Aorta (tissue), 5 donors: ENCODE measurements at regions not wholly inside any gene's neighbourhood (a gene's known extent, or its start where the extent isn't known, plus 50 kb on each side); places are given as distances from the start of the nearest gene placed in this dataset.

Experiments
- ATAC-seq: fragments of 200-7000 bp; cut with Tn5 transposase; one replicate; pipeline ENCODE4 v1.9.1; 2022; ENCODE audit warnings: moderate library complexity; ENCODE audit not compliant: low FRiP score
- DNase-seq, 2 donors: peaks; one replicate each; pipeline ENCODE4 v3.0.0-alpha.2; 2020
- H3K27ac ChIP-seq, 2 donors: one replicate each; pipeline ENCODE4 v1.5.1; 2013; ENCODE audit warnings: low read length in 2 of 2, mild to moderate bottlenecking in 2 of 2, moderate library complexity in 2 of 2, control low read depth in 1 of 2, inconsistent platforms in 1 of 2, low read depth in 1 of 2
- H3K27me3 ChIP-seq, 2 donors: one replicate each; pipeline ENCODE4 v1.6.1; 2013; ENCODE audit warnings: control low read depth in 1 of 2, low read length in 1 of 2, mild to moderate bottlenecking in 1 of 2, moderate library complexity in 1 of 2; ENCODE audit not compliant: insufficient read depth in 2 of 2, control insufficient read depth in 1 of 2
- H3K36me3 ChIP-seq, 2 donors: one replicate each; pipeline ENCODE4 v1.6.1; 2013; ENCODE audit warnings: control low read depth in 1 of 2, low read length in 1 of 2, mild to moderate bottlenecking in 1 of 2; ENCODE audit not compliant: insufficient read depth in 2 of 2, control insufficient read depth in 1 of 2
- H3K4me1 ChIP-seq, 2 donors: one replicate each; pipeline ENCODE4 v1.6.1; 2013; ENCODE audit warnings: low read length in 2 of 2, control low read depth in 1 of 2, mild to moderate bottlenecking in 1 of 2, moderate library complexity in 1 of 2; ENCODE audit not compliant: insufficient read depth in 2 of 2, control insufficient read depth in 1 of 2
- H3K4me3 ChIP-seq, 2 donors: one replicate each; pipeline ENCODE4 v1.5.1; 2013; ENCODE audit warnings: low read length in 2 of 2, control low read depth in 1 of 2, mild to moderate bottlenecking in 1 of 2
- H3K9me3 ChIP-seq: one replicate; pipeline ENCODE4 v1.6.1; 2013; ENCODE audit warnings: mild to moderate bottlenecking, low read length; ENCODE audit not compliant: control insufficient read depth
- WGBS, 2 donors: extraction: QIAGEN DNeasy Blood & Tissue Kit; methylation state at CpG; one replicate each; pipeline ENCODE4 v1.1.7; 2013; 5-methylcytosine and 5-hydroxymethylcytosine counted together
- intact Hi-C, 2 donors: fragments of 100-400 bp; cut with DNase I; formaldehyde crosslinking; loops; one replicate each; pipeline versions ENCODE4 v1.14.2 to v1.15.0; 2022
- donor health status: healthy with polysubstance abuse.
- donor health status: Bipolar disorder and iron deficiency.
- donor health status: DM: no; HTN: no; CAD: no.
- donor health status: DM: no; HTN: no; CAD: no.
- donor health status: DM: yes; HTN: yes; CAD: no.

DNA sequence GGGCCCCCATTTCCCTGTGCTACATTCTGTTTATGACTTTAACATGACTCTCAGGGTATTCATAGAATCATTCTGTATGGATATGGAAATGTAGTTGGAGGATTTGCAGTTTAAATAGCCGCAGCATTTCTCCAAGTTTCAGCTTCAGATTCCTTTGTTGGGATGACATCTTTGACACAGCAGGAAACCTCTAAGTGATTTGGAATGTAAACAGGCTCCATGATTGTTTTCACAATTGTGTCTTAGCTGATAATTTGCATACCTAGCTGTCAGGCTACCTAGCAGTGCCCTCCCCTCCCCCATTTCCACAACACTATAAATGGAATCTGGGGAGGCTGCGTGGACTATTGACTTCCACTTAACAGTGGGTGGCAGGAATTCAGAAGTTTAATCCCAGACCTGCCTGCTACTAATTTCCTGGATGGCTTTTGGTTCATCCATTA is 290.2 kb downstream of the HLX start:
- no peaks in the 10 kb centered on the region for H3K9me3 ChIP-seq
- DNase-seq (no peak), ATAC-seq (no peak)
- H3K4me3 ChIP-seq: no peak overlapping the region
- H3K27ac ChIP-seq: no peak overlapping the region
- no peaks in the 10 kb centered on the region for H3K4me1 ChIP-seq
- H3K36me3 ChIP-seq: no peaks in the 10 kb centered on the region
- 69 to 83% methylated on average over 2 of the region's 2 CpGs for WGBS, 2 donors
- no peaks in the 10 kb centered on the region for H3K27me3 ChIP-seq
- intact Hi-C loops: no loop called here

DNA sequence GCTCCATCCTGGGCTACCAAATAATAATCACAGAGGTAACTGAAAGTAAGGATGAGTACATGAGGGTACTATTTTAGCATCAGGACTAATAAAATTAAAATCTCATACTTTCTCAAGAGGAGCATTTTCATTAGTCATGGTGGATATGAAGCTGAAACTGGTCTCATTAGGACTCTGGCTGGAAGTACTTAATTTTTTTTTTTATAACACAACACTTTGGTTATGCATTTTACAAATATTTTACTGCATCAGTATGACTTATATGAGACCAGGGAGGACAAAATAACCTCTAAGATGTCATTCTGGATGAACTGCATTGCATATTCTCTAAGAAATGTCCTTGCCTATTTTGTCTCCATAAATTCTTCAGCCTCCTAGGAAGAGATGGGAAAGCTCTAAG is 290.9 kb downstream of the HLX start:
- Histone ChIP-seq H3K4me3 (no peak overlapping the region), H3K4me1 (no peaks in the 10 kb centered on the region), H3K27me3 (no peaks in the 10 kb centered on the region), H3K27ac (no peak overlapping the region), H3K9me3 (no peaks in the 10 kb centered on the region), H3K36me3 (no peaks in the 10 kb centered on the region)
- intact Hi-C loops: no loop called here
- DNase-seq: no peak
- no peak for ATAC-seq

DNA sequence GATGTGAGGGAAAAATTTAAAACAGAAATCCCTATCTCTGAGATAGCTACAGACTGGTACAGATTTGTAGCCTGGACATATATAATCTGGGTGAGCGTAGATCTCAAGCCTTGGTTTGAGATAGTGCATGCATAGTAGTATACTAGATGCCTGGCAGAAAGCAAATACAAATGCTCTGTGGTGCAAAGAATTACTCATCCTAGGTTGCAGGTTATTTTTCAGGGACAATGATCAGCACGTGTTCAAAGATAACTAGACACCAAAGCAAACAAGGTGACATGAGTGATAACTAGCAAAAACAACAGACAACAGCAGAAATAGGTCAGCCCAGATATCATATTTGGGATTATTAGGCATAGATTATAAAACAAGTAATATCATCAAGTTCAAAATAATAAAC is 292.5 kb downstream of the HLX start:
- WGBS, 2 donors: 83 to 87% methylated on average over 2 of the region's 2 CpGs
- H3K27me3 ChIP-seq: no peaks in the 10 kb centered on the region
- H3K9me3 ChIP-seq: no peaks in the 10 kb centered on the region
- no peaks in the 10 kb centered on the region for H3K36me3 ChIP-seq
- intact Hi-C loops: no loop called here
- no peak overlapping the region for H3K4me3 ChIP-seq
- no peak overlapping the region for H3K27ac ChIP-seq
- H3K4me1 ChIP-seq: no peaks in the 10 kb centered on the region
- ATAC-seq (no peak), DNase-seq (no peak)

DNA sequence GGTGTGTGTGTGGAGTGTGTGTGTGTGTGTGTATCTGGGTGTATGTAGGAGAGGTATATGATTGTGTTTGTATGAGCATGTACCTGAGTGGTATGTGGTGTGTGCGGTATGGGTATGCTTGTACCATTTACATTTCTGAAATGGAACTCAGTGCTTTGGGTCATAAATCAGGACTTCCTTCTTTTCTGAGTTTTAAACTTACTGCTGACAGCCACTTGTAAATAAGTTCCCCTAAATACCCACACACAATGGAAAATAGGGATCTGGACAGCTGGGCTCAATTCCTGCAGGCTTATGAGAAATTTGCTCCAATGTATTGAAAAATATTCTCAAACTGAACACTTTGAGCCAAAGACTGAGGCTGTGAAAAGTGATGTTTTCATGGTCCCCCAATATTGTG is 293.6 kb downstream of the HLX start:
- Histone ChIP-seq H3K36me3 (no peaks in the 10 kb centered on the region), H3K9me3 (no peaks in the 10 kb centered on the region), H3K4me1 (no peaks in the 10 kb centered on the region), H3K4me3 (no peak overlapping the region), H3K27ac (no peak overlapping the region), H3K27me3 (no peaks in the 10 kb centered on the region)
- DNase-seq: no peak
- intact Hi-C loops: no loop called here
- no peak for ATAC-seq
- WGBS, 2 donors: 89 to 96% methylated on average over 1 of the region's 1 CpG

DNA sequence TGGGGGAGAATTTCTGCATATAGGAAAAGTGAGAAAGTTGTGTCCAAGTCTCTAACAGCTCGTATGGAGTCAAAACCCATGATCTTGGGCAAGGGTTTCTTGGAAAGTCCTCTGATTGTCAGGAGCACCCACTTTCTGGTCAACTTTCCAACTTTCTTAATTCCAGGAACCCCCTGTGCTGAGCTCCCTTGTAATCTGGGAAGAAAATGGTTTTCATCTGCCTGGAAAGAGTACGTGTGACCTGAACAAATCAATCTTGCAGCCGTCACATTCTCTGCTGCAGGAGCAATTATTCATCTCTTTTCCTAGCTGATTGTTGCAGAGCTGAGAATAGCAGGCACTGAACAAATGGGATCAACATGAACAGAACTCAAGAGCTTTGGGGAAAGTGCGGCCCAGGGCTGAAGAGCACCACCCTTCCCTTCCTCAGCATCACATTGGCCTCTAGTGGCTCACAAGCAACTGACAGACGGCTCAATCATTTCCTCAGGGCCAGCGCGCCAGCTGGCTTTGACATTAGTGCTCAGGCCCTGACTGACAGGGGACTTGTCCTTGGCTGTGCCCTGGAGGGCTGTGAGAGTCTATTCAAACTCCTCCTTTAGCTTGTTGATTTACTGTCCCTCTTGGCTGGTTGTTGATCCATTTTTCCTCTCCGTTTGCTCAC is 295.2 kb downstream of the HLX start:
- H3K9me3 ChIP-seq: no peaks in the 10 kb centered on the region
- intact Hi-C loops: no loop called here
- H3K27me3 ChIP-seq: no peaks in the 10 kb centered on the region
- ATAC-seq: no peak
- H3K4me3 ChIP-seq: no peak overlapping the region
- H3K36me3 ChIP-seq: no peaks in the 10 kb centered on the region
- WGBS, 2 donors: 41 to 51% methylated on average over 8 of the region's 8 CpGs
- H3K4me1 ChIP-seq: no peaks in the 10 kb centered on the region
- DNase-seq: peak in 1 of 2 donors; percentile 54
- H3K27ac ChIP-seq: no peak overlapping the region

DNA sequence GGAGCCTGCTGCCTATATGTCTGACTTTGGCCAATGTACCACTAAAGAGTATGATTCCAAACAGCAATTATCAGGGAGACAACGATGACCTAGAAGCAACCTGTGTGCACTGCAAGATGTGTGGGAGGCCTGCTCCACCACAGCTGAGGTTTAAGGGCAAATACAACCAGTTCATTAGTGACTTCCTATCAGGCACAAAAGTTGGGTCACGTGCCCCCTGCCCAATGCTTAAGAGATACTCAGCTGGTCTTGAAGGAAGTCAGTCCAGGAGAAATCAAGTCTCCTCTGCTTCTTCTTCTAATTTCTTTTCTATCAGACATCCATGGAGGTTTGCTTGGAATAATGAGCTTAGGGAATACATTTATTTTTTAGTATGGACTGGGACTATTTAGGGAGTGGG is 296.0 kb downstream of the HLX start:
- ATAC-seq (no peak), DNase-seq (no peak)
- no peaks in the 10 kb centered on the region for H3K27me3 ChIP-seq
- H3K4me3 ChIP-seq: no peak overlapping the region
- no peaks in the 10 kb centered on the region for H3K9me3 ChIP-seq
- intact Hi-C loops: no loop called here
- no peaks in the 10 kb centered on the region for H3K4me1 ChIP-seq
- WGBS, 2 donors: 92% methylated on average over 2 of the region's 2 CpGs
- no peaks in the 10 kb centered on the region for H3K36me3 ChIP-seq
- no peak overlapping the region for H3K27ac ChIP-seq

DNA sequence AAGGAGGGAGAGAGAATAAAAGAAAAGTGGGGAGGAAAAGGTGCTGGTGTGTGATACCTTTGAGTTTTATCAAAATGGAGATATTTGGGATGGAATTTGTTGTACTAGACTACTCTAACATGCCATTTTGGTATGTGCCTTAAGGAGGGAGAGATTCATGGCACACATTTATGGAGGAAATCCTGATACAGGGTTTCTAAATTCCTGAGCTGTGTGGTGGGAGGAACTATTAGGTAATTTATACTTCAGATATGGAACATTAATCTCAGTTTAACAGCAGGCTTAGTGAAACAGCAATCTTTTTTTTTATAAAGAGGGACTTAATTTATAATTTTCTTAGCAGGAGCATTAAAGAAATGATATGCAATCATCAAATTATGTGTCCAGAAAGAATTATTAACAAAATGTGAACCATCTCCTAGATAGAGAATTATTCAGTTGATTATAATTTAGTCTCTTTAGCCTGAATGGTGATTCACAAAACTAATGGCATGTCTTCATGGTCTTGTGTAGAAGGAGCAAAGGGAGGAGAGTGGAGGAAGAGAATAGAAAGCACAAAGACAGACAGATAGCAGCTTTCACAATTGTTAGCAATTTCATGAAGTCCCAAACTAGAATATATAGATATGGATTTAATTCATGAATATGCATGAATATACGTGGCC is 301.6 kb downstream of the HLX start:
- no peak overlapping the region for H3K4me3 ChIP-seq
- H3K27me3 ChIP-seq: no peaks in the 10 kb centered on the region
- H3K36me3 ChIP-seq: no peaks in the 10 kb centered on the region
- intact Hi-C loops: no loop called here
- no peak overlapping the region for H3K27ac ChIP-seq
- no peak for DNase-seq
- no peaks in the 10 kb centered on the region for H3K4me1 ChIP-seq
- no peak for ATAC-seq
- H3K9me3 ChIP-seq: no peaks in the 10 kb centered on the region
- 91 to 94% methylated on average over 1 of the region's 1 CpG for WGBS, 2 donors

DNA sequence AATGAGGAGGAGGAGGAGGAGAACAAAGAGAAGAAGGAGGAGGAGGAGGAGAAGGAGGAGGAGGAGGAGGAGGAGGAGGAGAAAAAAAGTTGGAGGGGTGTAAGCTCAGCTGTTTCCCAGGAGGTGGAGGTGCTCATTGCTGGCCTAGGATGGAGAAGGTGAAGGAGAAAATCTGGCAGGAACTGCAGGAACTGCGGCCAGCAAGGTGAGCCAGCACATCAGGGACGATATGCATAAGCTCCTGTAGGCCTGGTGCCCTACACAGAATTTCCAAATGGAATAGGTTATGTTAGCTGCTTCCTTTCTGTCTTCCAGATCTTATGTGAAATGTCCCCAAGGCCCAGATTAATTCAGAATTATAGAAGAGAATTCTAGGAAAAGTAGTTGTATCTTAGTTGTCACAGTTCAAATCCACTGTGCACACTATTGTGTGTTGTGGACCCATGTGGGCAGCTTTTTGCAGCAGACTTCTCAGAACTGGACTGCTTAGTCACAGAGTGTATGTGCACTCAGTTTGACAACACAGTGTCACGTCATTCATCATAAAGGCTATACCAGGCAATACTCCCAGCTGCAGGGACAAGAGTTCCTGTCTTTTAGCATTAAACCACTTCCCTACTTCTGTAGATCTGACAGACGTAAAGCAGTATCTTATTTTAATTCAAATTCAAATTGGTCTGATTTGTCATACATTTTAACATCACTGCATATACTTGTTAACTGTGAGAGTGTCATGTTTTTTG is 303.7 kb downstream of the HLX start:
- no peaks in the 10 kb centered on the region for H3K4me1 ChIP-seq
- no peaks in the 10 kb centered on the region for H3K9me3 ChIP-seq
- no peak for DNase-seq
- H3K27ac ChIP-seq: no peak overlapping the region
- no peak for ATAC-seq
- no peaks in the 10 kb centered on the region for H3K27me3 ChIP-seq
- H3K36me3 ChIP-seq: no peaks in the 10 kb centered on the region
- no peak overlapping the region for H3K4me3 ChIP-seq
- WGBS, 2 donors: 83 to 88% methylated on average over 4 of the region's 4 CpGs
- intact Hi-C loops: no loop called here
